ENCODE measurements at regions not wholly inside any gene's neighbourhood (a gene's known extent, or its start where the extent isn't known, plus 50 kb on each side); places are given as distances from the start of the nearest gene placed in this dataset.

- no peak overlapping the region for H4K5ac ChIP-seq (ENCODE audit: insufficient read length, low read depth, low read length)
- H2BK12ac ChIP-seq (ENCODE audit: low read depth, low read length): no peak overlapping the region
- H4K8ac ChIP-seq (ENCODE audit: extremely low read depth, insufficient read depth, low read length): no peak overlapping the region
- no peak overlapping the region for H2AFZ ChIP-seq (ENCODE audit: low read length)
- H2BK120ac ChIP-seq (replicated peaks; ENCODE audit: low read depth, low read length): no peak overlapping the region
- no peaks in the 10 kb centered on the region for H3K79me1 ChIP-seq (ENCODE audit: low read depth, low read length)
- no peak overlapping the region for H3K4ac ChIP-seq (replicated peaks; ENCODE audit: insufficient read length, low read depth, low read length)
- peaks cover 9 to 14% of the 10 kb centered on the region in 2 experiments; a peak in 2 of 4 replicates for H3K9me3 ChIP-seq (ENCODE audit: insufficient read depth in 2 of 2, low read depth in 1 of 2, low read length in 1 of 2)
- H3K36me3 ChIP-seq (ENCODE audit: control insufficient read depth in 2 of 4, insufficient read depth in 4 of 4, low read length in 3 of 4): no peaks in the 10 kb centered on the region
- no peak for FAIRE-seq
- no peaks in the 10 kb centered on the region for H3K23me2 ChIP-seq (ENCODE audit: low read depth, low read length)
- no peak overlapping the region for H4K91ac ChIP-seq (replicated peaks; ENCODE audit: insufficient read length, low read length)
- H3K4me3 ChIP-seq (ENCODE audit: extremely low read depth in 1 of 4, insufficient read depth in 2 of 4, low read depth in 3 of 4, low read length in 4 of 4): no peak overlapping the region
- ChIA-PET CTCF (ENCODE audit: partially characterized antibody) (interaction anchor here (0.8 kb wide), 1 partner anchor 347 kb away, joined by 3 read pairs; no protein-coding TSS in a partner anchor), POLR2A (ENCODE audit: partially characterized antibody) (no interaction called here)
- DNase-seq (ENCODE audit: low read depth in 1 of 2, low spot score in 2 of 2): no peak
- 91% methylated on average over 1 of the region's 1 CpG; no CpG with 5 or more reads in 1 of the 2 experiments for WGBS, 2 experiments (ENCODE audit: extremely low coverage in 1 of 2, insufficient coverage in 1 of 2, insufficient read length in 1 of 2, insufficient replicate concordance in 2 of 2, low coverage in 1 of 2, low lambda C conversion rate in 2 of 2, missing lambda C conversion rate in 1 of 2)
- no peak overlapping the region for H2BK15ac ChIP-seq (ENCODE audit: low read length)
- no peak overlapping the region for H3K14ac ChIP-seq (ENCODE audit: insufficient read length)
- H2BK5ac ChIP-seq (ENCODE audit: low read depth, low read length): no peak overlapping the region
- no peak overlapping the region for H2BK20ac ChIP-seq (ENCODE audit: low read length)
- TF ChIP-seq SAP30 (IDR thresholded peaks at IDR 0.05; ENCODE audit: insufficient read depth, insufficient replicate concordance, low read length): no peak
- no peak for TF ChIP-seq ASH2L (IDR thresholded peaks at IDR 0.05; ENCODE audit: low read length)
- TF ChIP-seq YY1 (IDR thresholded peaks at IDR 0.05; ENCODE audit: low read depth, low read length): no peak
- TF ChIP-seq RFX5 (IDR thresholded peaks at IDR 0.05; ENCODE audit: borderline replicate concordance, low read depth, low read length): no peak
- TF ChIP-seq HDAC6 (IDR thresholded peaks at IDR 0.05; ENCODE audit: low read depth, low read length): no peak
- TF ChIP-seq MAFK (IDR thresholded peaks at IDR 0.05; ENCODE audit: low read depth, low read length): no peak
- TF ChIP-seq SUZ12 (IDR thresholded peaks at IDR 0.05; ENCODE audit: low read length): no peak
- no peak for TF ChIP-seq JUN (IDR thresholded peaks at IDR 0.05; ENCODE audit: low read depth, low read length)
- TF ChIP-seq ATF2 (IDR thresholded peaks at IDR 0.05; ENCODE audit: low read length): no peak
- TF ChIP-seq TAF7 (optimal IDR thresholded peaks at IDR 0.05; ENCODE audit: borderline replicate concordance, low read depth, low read length): no peak
- H3K27ac ChIP-seq (ENCODE audit: low read depth, low read length): no peak overlapping the region
- no peak overlapping the region for H3K23ac ChIP-seq (ENCODE audit: insufficient read length)
- no peak overlapping the region for H3K18ac ChIP-seq (ENCODE audit: extremely low read depth, low read length)
- no peaks in the 10 kb centered on the region for H3K4me1 ChIP-seq (replicated peaks in 1 of 4; ENCODE audit: control insufficient read depth in 3 of 4, insufficient read depth in 4 of 4, low read length in 3 of 4)
- no peak overlapping the region for H3K9ac ChIP-seq (replicated peaks in 1 of 4; ENCODE audit: extremely low read depth in 1 of 4, low read depth in 3 of 4, low read length in 3 of 4)
- H3K56ac ChIP-seq (replicated peaks; ENCODE audit: insufficient read length, low read depth, low read length): no peak overlapping the region
- H3K79me2 ChIP-seq (ENCODE audit: control insufficient read depth in 1 of 2, insufficient read depth in 2 of 2, low read length in 2 of 2): no peaks in the 10 kb centered on the region
- no peak overlapping the region for H3K4me2 ChIP-seq (ENCODE audit: insufficient read depth in 1 of 2, low read depth in 2 of 2, low read length in 2 of 2)
- H4K20me1 ChIP-seq (replicated peaks in 1 of 2; ENCODE audit: control insufficient read depth in 1 of 2, insufficient read depth in 2 of 2, low read length in 2 of 2): no peaks in the 10 kb centered on the region
- H3K27me3 ChIP-seq (replicated peaks in 1 of 4; ENCODE audit: control insufficient read depth in 3 of 4, extremely low read depth in 1 of 4, insufficient read depth in 3 of 4, low read length in 3 of 4): peaks cover 0 to 1% (median 0%) of the 10 kb centered on the region in 4 experiments; a peak in 1 of 7 replicates
- no peak overlapping the region for H2AK5ac ChIP-seq (ENCODE audit: low read depth, low read length)
Measured at GRCh38 chr6:137660296-137660731, 166.1 kb upstream of the OLIG3 start.

Data from H1 (cell line).